Endodermal cell (in vitro differentiated cells): ENCODE measurements at regions not wholly inside any gene's neighbourhood (a gene's known extent, or its start where the extent isn't known, plus 50 kb on each side); places are given as distances from the start of the nearest gene placed in this dataset.

Experiments used
- DNase-seq: peaks from one replicate; pipeline ENCODE4 v3.0.0-alpha.2; 2017
- H3K27ac ChIP-seq: 2 replicates; pipeline ENCODE4 v1.5.1; 2013; ENCODE audit warnings: mild to moderate bottlenecking, low read depth, low read length, moderate library complexity
- H3K27me3 ChIP-seq: 2 replicates; pipeline ENCODE4 v1.6.1; 2013; ENCODE audit warnings: mild to moderate bottlenecking, low read length, moderate library complexity; ENCODE audit not compliant: insufficient read depth, control insufficient read depth, poor library complexity, severe bottlenecking
- H3K36me3 ChIP-seq: 2 replicates; pipeline ENCODE4 v1.7.0; 2013; ENCODE audit warnings: mild to moderate bottlenecking, low read length, moderate library complexity; ENCODE audit not compliant: control insufficient read depth, insufficient read depth
- H3K4me1 ChIP-seq: one replicate; pipeline ENCODE4 v1.7.0; 2013; ENCODE audit warnings: low read length; ENCODE audit not compliant: control insufficient read depth, insufficient read depth
- H3K4me3 ChIP-seq: 2 replicates; pipeline ENCODE4 v1.5.1; 2013; ENCODE audit warnings: mild to moderate bottlenecking, low read length, moderate library complexity
- H3K9ac ChIP-seq: 2 replicates; pipeline ENCODE4 v1.6.1; 2013; ENCODE audit warnings: mild to moderate bottlenecking, low read length, moderate library complexity; ENCODE audit not compliant: poor library complexity, severe bottlenecking; ENCODE audit errors: extremely low read depth
- H3K9me3 ChIP-seq: 2 replicates; pipeline ENCODE4 v1.6.1; 2013; ENCODE audit warnings: mild to moderate bottlenecking, low read length, moderate library complexity; ENCODE audit not compliant: control insufficient read depth
- H3K27ac Mint-ChIP-seq: 2 replicates; pipeline ENCODE4 v1.8.0; 2020; ENCODE audit warnings: mixed read lengths
- H3K27me3 Mint-ChIP-seq: 2 replicates; pipeline ENCODE4 v1.8.0; 2021; ENCODE audit warnings: mild to moderate bottlenecking, mixed read lengths; ENCODE audit not compliant: insufficient read depth
- H3K36me3 Mint-ChIP-seq: 2 replicates; pipeline ENCODE4 v1.8.0; 2020; ENCODE audit warnings: low read depth, mixed read lengths
- H3K4me1 Mint-ChIP-seq: 2 replicates; pipeline ENCODE4 v1.8.0; 2020; ENCODE audit warnings: mixed read lengths
- H3K4me3 Mint-ChIP-seq: 2 replicates; pipeline ENCODE4 v1.8.0; 2020; ENCODE audit warnings: mild to moderate bottlenecking, moderate library complexity, mixed read lengths
- H3K9me3 Mint-ChIP-seq: 2 replicates; pipeline ENCODE4 v1.8.0; 2020; ENCODE audit warnings: mild to moderate bottlenecking, mixed read lengths
- CTCF ChIP-seq: fragments of 200-600 bp; sonication (generic); conservative IDR thresholded peaks from 2 replicates; pipeline ENCODE4 v1.5.0; 2021; ENCODE audit warnings: antibody characterized with exemption, mild to moderate bottlenecking
- WGBS, 2 experiments: methylation state at CpG; one replicate each; pipeline versions ENCODE4 v1.1.5 to v1.1.7; 2013; ENCODE audit warnings: missing lambda C conversion rate in 2 of 2, mixed read lengths in 1 of 2; ENCODE audit not compliant: insufficient coverage in 1 of 2, insufficient read length in 1 of 2; 5-methylcytosine and 5-hydroxymethylcytosine counted together

- Histone ChIP-seq H3K4me3 (no peak overlapping the region), H3K27ac (peak overlapping the region; percentile 63), H3K9ac (no peak overlapping the region), H3K27me3 (no peaks in the 10 kb centered on the region), H3K4me1 (no peaks in the 10 kb centered on the region), H3K36me3 (no peaks in the 10 kb centered on the region), H3K9me3 (peaks cover 20% of the 10 kb centered on the region)
- DNase-seq: no peak
- H3K4me1 Mint-ChIP-seq: no peaks in the 10 kb centered on the region
- H3K9me3 Mint-ChIP-seq: peaks cover 31% of the 10 kb centered on the region
- H3K27me3 Mint-ChIP-seq: peaks cover 5% of the 10 kb centered on the region
- peaks cover 10% of the 10 kb centered on the region for H3K36me3 Mint-ChIP-seq
- no peak overlapping the region for H3K27ac Mint-ChIP-seq
- no peak for TF ChIP-seq CTCF
- WGBS, 2 experiments: 72 to 78% methylated on average over 2 to 4 of the region's 4 CpGs
- H3K4me3 Mint-ChIP-seq: no peak overlapping the region
These were observed 571.5 kb upstream of the PPP2R3A start for GRCh38 chr3:135393898-135394525.

DNA sequence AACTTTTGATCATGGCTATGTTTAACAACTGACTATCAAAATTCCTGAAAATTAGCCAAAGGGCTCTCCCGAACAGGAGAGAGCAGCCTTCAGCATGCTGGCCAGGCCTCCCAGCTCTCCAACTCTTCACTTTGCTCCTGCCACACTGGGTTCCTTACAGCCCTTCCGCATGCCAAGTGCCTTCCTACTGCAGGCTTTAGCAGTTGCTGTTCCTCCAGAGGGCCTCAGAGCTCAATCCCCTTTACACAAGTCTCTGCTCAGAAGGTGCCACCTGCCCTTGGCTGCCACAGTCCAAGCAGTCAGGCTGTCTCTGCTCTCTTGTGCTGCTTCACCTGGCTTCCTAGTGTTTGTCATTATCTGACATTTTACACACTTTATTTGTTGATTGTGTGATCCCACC lies 553.1 kb upstream of the PPP2R3A start:
- Histone ChIP-seq H3K27ac (no peak overlapping the region), H3K4me1 (no peaks in the 10 kb centered on the region), H3K27me3 (no peaks in the 10 kb centered on the region), H3K36me3 (no peaks in the 10 kb centered on the region), H3K9ac (no peak overlapping the region), H3K4me3 (no peak overlapping the region), H3K9me3 (no peaks in the 10 kb centered on the region)
- Mint-ChIP-seq H3K4me3 (no peak overlapping the region), H3K27ac (no peak overlapping the region), H3K36me3 (no peaks in the 10 kb centered on the region), H3K4me1 (no peaks in the 10 kb centered on the region), H3K9me3 (no peaks in the 10 kb centered on the region), H3K27me3 (no peaks in the 10 kb centered on the region)
- DNase-seq: peak; percentile 50
- 70 to 77% methylated on average over 1 to 2 of the region's 2 CpGs for WGBS, 2 experiments
- peak; percentile 16 for TF ChIP-seq CTCF

- H3K4me3 Mint-ChIP-seq: no peak overlapping the region
- no peak for DNase-seq
- H3K27ac Mint-ChIP-seq: no peak overlapping the region
- Histone ChIP-seq H3K27me3 (no peaks in the 10 kb centered on the region), H3K4me3 (no peak overlapping the region), H3K9me3 (no peaks in the 10 kb centered on the region), H3K36me3 (no peaks in the 10 kb centered on the region), H3K4me1 (no peaks in the 10 kb centered on the region), H3K27ac (no peak overlapping the region), H3K9ac (no peak overlapping the region)
- WGBS, 2 experiments: 93 to 100% methylated on average over 2 of the region's 2 CpGs
- TF ChIP-seq CTCF: no peak
- no peaks in the 10 kb centered on the region for H3K27me3 Mint-ChIP-seq
- H3K9me3 Mint-ChIP-seq: no peaks in the 10 kb centered on the region
- H3K4me1 Mint-ChIP-seq: no peaks in the 10 kb centered on the region
- peaks cover 3% of the 10 kb centered on the region for H3K36me3 Mint-ChIP-seq
These were observed 549.3 kb upstream of the PPP2R3A start for GRCh38 chr3:135416182-135416581.
